H1 (cell line): ENCODE measurements at regions not wholly inside any gene's neighbourhood (a gene's known extent, or its start where the extent isn't known, plus 50 kb on each side); places are given as distances from the start of the nearest gene placed in this dataset.

Experiments
- CTCF ChIA-PET: fragments of 300-600 bp; sonication (Branson Sonifier 250); formaldehyde crosslinking; loops from one replicate; lab custom pipeline; 2021; ENCODE audit not compliant: partially characterized antibody; lab: Charles Lee
- POLR2A ChIA-PET: fragments of 300-600 bp; sonication (Branson Sonifier 250); formaldehyde crosslinking; loops from one replicate; lab custom pipeline; 2021; ENCODE audit warnings: inconsistent platforms; ENCODE audit not compliant: partially characterized antibody; lab: Charles Lee
- DNase-seq, 2 experiments: peaks; one replicate each; pipeline versions ENCODE4 v3.0.0 to v3.0.0-alpha.2; 2010 to 2022; ENCODE audit warnings: low spot score in 2 of 2, low read depth in 1 of 2, mixed read lengths in 1 of 2
- FAIRE-seq: peaks from 2 replicates; lab custom pipeline; 2011; peaks lifted over from hg19 to GRCh38; lab: Jason Lieb, UNC
- H2AFZ ChIP-seq: 2 replicates; pipeline ENCODE4 v1.8.1; 2012; ENCODE audit warnings: low read length, inconsistent platforms
- H2AK5ac ChIP-seq: 2 replicates; pipeline ENCODE4 v1.6.1; 2013; ENCODE audit warnings: low read depth, low read length
- H2BK120ac ChIP-seq: replicated peaks from 2 replicates; pipeline ENCODE3; 2013; ENCODE audit warnings: low read depth, low read length, inconsistent platforms
- H2BK12ac ChIP-seq: 2 replicates; pipeline ENCODE4 v1.6.1; 2013; ENCODE audit warnings: low read depth, low read length
- H2BK15ac ChIP-seq: 2 replicates; pipeline ENCODE4 v1.6.1; 2013; ENCODE audit warnings: low read length
- H2BK20ac ChIP-seq: 2 replicates; pipeline ENCODE4 v1.6.1; 2013; ENCODE audit warnings: low read length
- H2BK5ac ChIP-seq: 2 replicates; pipeline ENCODE4 v1.6.1; 2013; ENCODE audit warnings: low read depth, low read length
- H3K14ac ChIP-seq: 2 replicates; pipeline ENCODE4 v1.6.1; 2013; ENCODE audit warnings: inconsistent platforms; ENCODE audit not compliant: insufficient read length
- H3K18ac ChIP-seq: 2 replicates; pipeline ENCODE4 v1.6.1; 2013; ENCODE audit warnings: low read length; ENCODE audit errors: extremely low read depth
- H3K23ac ChIP-seq: 2 replicates; pipeline ENCODE4 v1.6.1; 2013; ENCODE audit warnings: inconsistent platforms; ENCODE audit not compliant: insufficient read length
- H3K23me2 ChIP-seq: 2 replicates; pipeline ENCODE4 v1.6.1; 2013; ENCODE audit warnings: low read depth, low read length
- H3K27ac ChIP-seq: 2 replicates; pipeline ENCODE4 v1.6.1; 2011; ENCODE audit warnings: low read depth, low read length, inconsistent platforms
- H3K27me3 ChIP-seq, 4 experiments: replicated peaks in 1 of 4; 1 replicate in 1 of 4; 2 replicates in 3 of 4; pipeline versions ENCODE4 v1.6.1 to v1.8.1; 2011 to 2013; ENCODE audit warnings: low read length in 3 of 4, mild to moderate bottlenecking in 3 of 4, inconsistent platforms in 2 of 4, mixed read lengths in 2 of 4, moderate library complexity in 1 of 4; ENCODE audit not compliant: control insufficient read depth in 3 of 4, insufficient read depth in 3 of 4; ENCODE audit errors: extremely low read depth in 1 of 4
- H3K36me3 ChIP-seq, 4 experiments: 2 replicates each; pipeline versions ENCODE4 v1.6.1 to v1.8.1; 2011 to 2013; ENCODE audit warnings: mild to moderate bottlenecking in 4 of 4, low read length in 3 of 4, moderate library complexity in 2 of 4, control low read depth in 1 of 4, inconsistent platforms in 1 of 4; ENCODE audit not compliant: insufficient read depth in 4 of 4, control insufficient read depth in 2 of 4
- H3K4ac ChIP-seq: replicated peaks from 2 replicates; pipeline ENCODE3; 2013; ENCODE audit warnings: low read length, low read depth, mixed read lengths, inconsistent platforms; ENCODE audit not compliant: insufficient read length
- H3K4me1 ChIP-seq, 4 experiments: replicated peaks in 1 of 4; 1 replicate in 1 of 4; 2 replicates in 3 of 4; pipeline versions ENCODE4 v1.6.1 to v1.8.1; 2011 to 2013; ENCODE audit warnings: low read length in 3 of 4, inconsistent platforms in 2 of 4, mixed read lengths in 1 of 4; ENCODE audit not compliant: insufficient read depth in 4 of 4, control insufficient read depth in 3 of 4
- H3K4me2 ChIP-seq, 2 experiments: 2 replicates each; pipeline versions ENCODE4 v1.6.1 to v1.8.1; 2011 to 2013; ENCODE audit warnings: low read depth in 2 of 2, low read length in 2 of 2, control low read depth in 1 of 2, inconsistent platforms in 1 of 2, mild to moderate bottlenecking in 1 of 2; ENCODE audit not compliant: insufficient read depth in 1 of 2
- H3K4me3 ChIP-seq, 4 experiments: fragments of 200-600, 300-600 bp in 1 of 4; sonication (generic), shearing (Covaris generic), sonication (Bioruptor Twin) in 1 of 4; 2 replicates each; pipeline versions ENCODE4 v1.5.1 to v1.8.1; 2011 to 2016; ENCODE audit warnings: low read length in 4 of 4, low read depth in 3 of 4, control low read depth in 2 of 4, inconsistent platforms in 2 of 4, mild to moderate bottlenecking in 2 of 4, mixed read lengths in 1 of 4, moderate library complexity in 1 of 4; ENCODE audit not compliant: insufficient read depth in 2 of 4; ENCODE audit errors: extremely low read depth in 1 of 4
- H3K56ac ChIP-seq: replicated peaks from 2 replicates; pipeline ENCODE3; 2013; ENCODE audit warnings: low read depth, mild to moderate bottlenecking, mixed read lengths, low read length, inconsistent platforms; ENCODE audit not compliant: insufficient read length
- H3K79me1 ChIP-seq: 2 replicates; pipeline ENCODE4 v1.6.1; 2013; ENCODE audit warnings: low read depth, low read length, control low read depth
- H3K79me2 ChIP-seq, 2 experiments: 2 replicates each; pipeline versions ENCODE4 v1.6.1 to v1.8.1; 2012 to 2013; ENCODE audit warnings: low read length in 2 of 2, mild to moderate bottlenecking in 2 of 2, inconsistent platforms in 1 of 2; ENCODE audit not compliant: insufficient read depth in 2 of 2, control insufficient read depth in 1 of 2
- H3K9ac ChIP-seq, 4 experiments: replicated peaks in 1 of 4; 1 replicate in 1 of 4; 2 replicates in 3 of 4; pipeline versions ENCODE4 v1.6.1 to v1.8.1; 2011 to 2013; ENCODE audit warnings: low read depth in 3 of 4, low read length in 3 of 4, control low read depth in 2 of 4, mild to moderate bottlenecking in 2 of 4, moderate library complexity in 2 of 4, inconsistent platforms in 1 of 4; ENCODE audit errors: extremely low read depth in 1 of 4
- H3K9me3 ChIP-seq, 2 experiments: 2 replicates each; pipeline versions ENCODE4 v1.6.1 to v1.8.1; 2012 to 2013; ENCODE audit warnings: mild to moderate bottlenecking in 2 of 2, moderate library complexity in 2 of 2, control low read depth in 1 of 2, inconsistent platforms in 1 of 2, low read depth in 1 of 2, low read length in 1 of 2, mixed read lengths in 1 of 2; ENCODE audit not compliant: insufficient read depth in 2 of 2
- H4K20me1 ChIP-seq, 2 experiments: replicated peaks in 1 of 2; 2 replicates each; pipeline versions ENCODE3 to v1.8.1; 2011 to 2013; ENCODE audit warnings: inconsistent platforms in 2 of 2, low read length in 2 of 2, mild to moderate bottlenecking in 1 of 2; ENCODE audit not compliant: insufficient read depth in 2 of 2, control insufficient read depth in 1 of 2
- H4K5ac ChIP-seq: 2 replicates; pipeline ENCODE4 v1.6.1; 2013; ENCODE audit warnings: low read length, low read depth, mixed read lengths, inconsistent platforms; ENCODE audit not compliant: insufficient read length
- H4K8ac ChIP-seq: 2 replicates; pipeline ENCODE4 v1.8.0; 2013; ENCODE audit warnings: mild to moderate bottlenecking, moderate library complexity, low read length, inconsistent platforms; ENCODE audit not compliant: insufficient read depth; ENCODE audit errors: extremely low read depth
- H4K91ac ChIP-seq: replicated peaks from 2 replicates; pipeline ENCODE3; 2013; ENCODE audit warnings: low read length, mixed read lengths, inconsistent platforms; ENCODE audit not compliant: insufficient read length
- JUN ChIP-seq: IDR thresholded peaks from 2 replicates; pipeline ENCODE4 v1.6.1; 2011; ENCODE audit warnings: low read depth, mild to moderate bottlenecking, improper control_type of control experiment, low read length
- KDM4A ChIP-seq: IDR thresholded peaks from one replicate; pipeline ENCODE4 v1.7.1; 2012; ENCODE audit warnings: low read depth, mild to moderate bottlenecking, moderate library complexity, low read length, inconsistent platforms; ENCODE audit not compliant: severe bottlenecking
- NANOG ChIP-seq: IDR thresholded peaks from 2 replicates; pipeline ENCODE4 v1.6.1; 2011; ENCODE audit warnings: low read length, low read depth, mild to moderate bottlenecking, inconsistent platforms; ENCODE audit not compliant: insufficient read depth, poor library complexity, severe bottlenecking
- PHF8 ChIP-seq: fragments of 200-600 bp; sonication (generic); conservative IDR thresholded peaks from 2 replicates; pipeline ENCODE4 v1.7.1; 2012; ENCODE audit warnings: low read depth, mild to moderate bottlenecking, inconsistent platforms, low read length, moderate library complexity
- POLR2A ChIP-seq, 2 experiments: IDR thresholded peaks; 1 replicate in 1 of 2; 2 replicates in 1 of 2; pipeline ENCODE4 v1.6.1; 2011; ENCODE audit warnings: low read depth in 2 of 2, low read length in 2 of 2, mild to moderate bottlenecking in 2 of 2; ENCODE audit errors: control extremely low read depth in 1 of 2
- RAD21 ChIP-seq, 2 experiments: IDR thresholded peaks in 1 of 2; conservative IDR thresholded peaks in 1 of 2; 2 replicates each; pipeline ENCODE4 v1.6.1; 2011; ENCODE audit warnings: low read depth in 2 of 2, low read length in 2 of 2, improper control_type of control experiment in 1 of 2, inconsistent platforms in 1 of 2, mild to moderate bottlenecking in 1 of 2, moderate library complexity in 1 of 2
- RBBP5 ChIP-seq: IDR thresholded peaks from 2 replicates; pipeline ENCODE4 v1.7.1; 2012; ENCODE audit warnings: low read depth, mild to moderate bottlenecking, inconsistent platforms, low read length, moderate library complexity, borderline replicate concordance
- RXRA ChIP-seq: IDR thresholded peaks from 2 replicates; pipeline ENCODE4 v1.6.1; 2011; ENCODE audit warnings: low read depth, mild to moderate bottlenecking, low read length, moderate library complexity; ENCODE audit not compliant: insufficient read depth
- SAP30 ChIP-seq: fragments of 300-600 bp; sonication (generic); IDR thresholded peaks from 2 replicates; pipeline ENCODE4 v1.7.1; 2012; ENCODE audit warnings: low read length, moderate library complexity, mild to moderate bottlenecking, inconsistent platforms; ENCODE audit not compliant: insufficient read depth, insufficient replicate concordance
- SP4 ChIP-seq: IDR thresholded peaks from 2 replicates; pipeline ENCODE4 v1.6.1; 2012; ENCODE audit warnings: low read length, inconsistent platforms
- SRF ChIP-seq: IDR thresholded peaks from 2 replicates; pipeline ENCODE4 v1.6.1; 2011; ENCODE audit warnings: mild to moderate bottlenecking, low read depth, low read length, moderate library complexity
- TAF1 ChIP-seq: IDR thresholded peaks from 2 replicates; pipeline ENCODE4 v1.6.1; 2011; ENCODE audit warnings: mild to moderate bottlenecking, low read depth, low read length
- TAF7 ChIP-seq: optimal IDR thresholded peaks from 2 replicates; pipeline ENCODE3; 2011; ENCODE audit warnings: low read depth, mild to moderate bottlenecking, inconsistent platforms, low read length, moderate library complexity, borderline replicate concordance
- TCF12 ChIP-seq: IDR thresholded peaks from 2 replicates; pipeline ENCODE4 v1.6.1; 2011; ENCODE audit warnings: low read depth, mild to moderate bottlenecking, low read length
- WGBS, 2 experiments: shearing (Covaris generic) in 1 of 2; methylation state at CpG; one replicate each; pipeline versions ENCODE4 v1.1.6 to v1.1.7; 2013 to 2015; ENCODE audit warnings: low lambda C conversion rate in 2 of 2, mixed read lengths in 2 of 2, inconsistent platforms in 1 of 2, low coverage in 1 of 2, missing lambda C conversion rate in 1 of 2; ENCODE audit not compliant: insufficient replicate concordance in 2 of 2, insufficient coverage in 1 of 2, insufficient read length in 1 of 2; ENCODE audit errors: extremely low coverage in 1 of 2, missing lambda C conversion rate in 1 of 2; 5-methylcytosine and 5-hydroxymethylcytosine counted together
- TF ChIP-seq, protein P1 (sequence below): IDR thresholded peaks from 2 replicates; pipeline ENCODE4 v1.6.1; 2011; ENCODE audit warnings: low read depth, mild to moderate bottlenecking, low read length; ENCODE audit not compliant: insufficient read depth

DNA sequence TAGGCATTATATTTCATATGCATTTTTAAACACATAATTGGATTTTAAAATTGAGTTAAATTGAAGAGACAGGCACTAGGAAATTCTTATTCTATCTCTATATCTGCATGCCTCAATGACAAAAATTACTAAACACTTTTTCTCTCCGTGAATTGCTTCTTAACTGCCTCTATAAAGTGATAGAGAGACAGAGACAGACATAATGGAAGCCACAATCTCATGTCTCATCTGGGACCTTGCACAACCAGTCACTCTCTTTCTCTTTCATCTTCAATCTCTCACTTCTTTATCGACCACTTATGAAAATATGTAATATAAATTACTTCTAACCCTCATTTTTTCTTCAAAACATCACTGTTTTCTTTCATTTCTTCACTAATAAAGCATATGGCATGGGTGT lies 238.9 kb upstream of the ZNF804A start:
- H4K8ac ChIP-seq, result no peak overlapping the region
- no peak overlapping the region for H3K23ac ChIP-seq
- no peak overlapping the region for H2AK5ac ChIP-seq
- H3K56ac ChIP-seq, result no peak overlapping the region
- H3K36me3 ChIP-seq, result no peaks in the 10 kb centered on the region
- no peak overlapping the region for H3K4me2 ChIP-seq
- no peak overlapping the region for H3K27ac ChIP-seq
- H4K5ac ChIP-seq, result no peak overlapping the region
- no peak overlapping the region for H2BK120ac ChIP-seq
- TF ChIP-seq TCF12 (no peak), SP4 (no peak), NANOG (no peak), SAP30 (no peak), SRF (no peak), KDM4A (no peak), JUN (no peak), RBBP5 (no peak), TAF7 (no peak), RAD21 (IDR thresholded peaks at IDR 0.05 in 1 of 2, conservative IDR thresholded peaks at IDR 0.05 in 1 of 2; ENCODE audit: low read depth in 2 of 2, low read length in 2 of 2) (no peak), TAF1 (no peak), RXRA (no peak), POLR2A (IDR thresholded peaks at IDR 0.05; ENCODE audit: control extremely low read depth in 1 of 2, low read depth in 2 of 2, low read length in 2 of 2) (no peak), PHF8 (no peak)
- TF ChIP-seq, protein P1, sequence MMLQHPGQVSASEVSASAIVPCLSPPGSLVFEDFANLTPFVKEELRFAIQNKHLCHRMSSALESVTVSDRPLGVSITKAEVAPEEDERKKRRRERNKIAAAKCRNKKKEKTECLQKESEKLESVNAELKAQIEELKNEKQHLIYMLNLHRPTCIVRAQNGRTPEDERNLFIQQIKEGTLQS, result no peak
- TF ChIP-seq, all 59 proteins: peak for 0
- Histone ChIP-seq H2AFZ (no peak overlapping the region), H3K9ac (no peak overlapping the region), H4K20me1 (peaks cover 0 to 2% of the 10 kb centered on the region in 2 experiments), H3K4me3 (no peak overlapping the region), H2BK12ac (no peak overlapping the region), H2BK20ac (no peak overlapping the region), H3K27me3 (no peaks in the 10 kb centered on the region), H3K18ac (no peak overlapping the region), H2BK5ac (no peak overlapping the region), H3K14ac (no peak overlapping the region), H3K4ac (no peak overlapping the region), H3K4me1 (no peaks in the 10 kb centered on the region), H3K9me3 (no peaks in the 10 kb centered on the region), H3K23me2 (no peaks in the 10 kb centered on the region), H4K91ac (no peak overlapping the region), H2BK15ac (no peak overlapping the region), H3K79me1 (no peaks in the 10 kb centered on the region), H3K79me2 (no peaks in the 10 kb centered on the region)
- 89% methylated on average over 2 of the region's 2 CpGs; no CpG with 5 or more reads in 1 of the 2 experiments for WGBS, 2 experiments
- ChIA-PET POLR2A (no interaction called here), CTCF (no interaction called here)
- DNase-seq (no peak), FAIRE-seq (no peak)
